ENCODE measurements at regions not wholly inside any gene's neighbourhood (a gene's known extent, or its start where the extent isn't known, plus 50 kb on each side); places are given as distances from the start of the nearest gene placed in this dataset.

DNA sequence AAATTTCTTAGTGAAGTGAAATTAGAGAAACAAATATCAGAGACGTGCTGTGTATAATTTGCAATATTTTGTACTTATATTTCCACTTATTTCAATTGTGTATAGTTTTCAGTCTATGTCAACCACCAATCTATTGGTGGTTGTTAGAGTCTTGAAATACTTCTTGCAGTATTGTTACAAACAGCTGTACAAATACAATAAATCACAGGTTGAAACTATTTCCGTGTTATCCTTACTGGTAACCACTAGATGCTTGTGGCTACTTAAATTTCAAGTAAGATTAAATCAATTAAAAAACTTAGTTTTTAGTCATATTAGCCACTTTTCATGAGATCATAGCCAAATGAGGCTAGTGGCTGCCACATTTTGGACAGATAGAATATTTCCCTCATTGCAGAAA is 520.5 kb downstream of the GBA3 start:
- H3K36me3 ChIP-seq (ENCODE audit: low read length), result no peaks in the 10 kb centered on the region
- H3K9ac ChIP-seq (ENCODE audit: low read length), result no peak overlapping the region
- TF ChIP-seq, protein P1, sequence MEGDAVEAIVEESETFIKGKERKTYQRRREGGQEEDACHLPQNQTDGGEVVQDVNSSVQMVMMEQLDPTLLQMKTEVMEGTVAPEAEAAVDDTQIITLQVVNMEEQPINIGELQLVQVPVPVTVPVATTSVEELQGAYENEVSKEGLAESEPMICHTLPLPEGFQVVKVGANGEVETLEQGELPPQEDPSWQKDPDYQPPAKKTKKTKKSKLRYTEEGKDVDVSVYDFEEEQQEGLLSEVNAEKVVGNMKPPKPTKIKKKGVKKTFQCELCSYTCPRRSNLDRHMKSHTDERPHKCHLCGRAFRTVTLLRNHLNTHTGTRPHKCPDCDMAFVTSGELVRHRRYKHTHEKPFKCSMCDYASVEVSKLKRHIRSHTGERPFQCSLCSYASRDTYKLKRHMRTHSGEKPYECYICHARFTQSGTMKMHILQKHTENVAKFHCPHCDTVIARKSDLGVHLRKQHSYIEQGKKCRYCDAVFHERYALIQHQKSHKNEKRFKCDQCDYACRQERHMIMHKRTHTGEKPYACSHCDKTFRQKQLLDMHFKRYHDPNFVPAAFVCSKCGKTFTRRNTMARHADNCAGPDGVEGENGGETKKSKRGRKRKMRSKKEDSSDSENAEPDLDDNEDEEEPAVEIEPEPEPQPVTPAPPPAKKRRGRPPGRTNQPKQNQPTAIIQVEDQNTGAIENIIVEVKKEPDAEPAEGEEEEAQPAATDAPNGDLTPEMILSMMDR (IDR thresholded peaks at IDR 0.05; ENCODE audit: insufficient read depth, low read length, poor library complexity, severe bottlenecking), result no peak
- no peak for TF ChIP-seq EZH2phosphoT487 (conservative IDR thresholded peaks at IDR 0.05; ENCODE audit: low read length)
- no peaks in the 10 kb centered on the region for H3K27me3 ChIP-seq (ENCODE audit: low read length)
- no peak overlapping the region for H3K4me2 ChIP-seq (ENCODE audit: low read depth, low read length, poor library complexity, severe bottlenecking)
- no peaks in the 10 kb centered on the region for H3F3A ChIP-seq (ENCODE audit: insufficient read depth)
- no peaks in the 10 kb centered on the region for H3K9me3 ChIP-seq (ENCODE audit: insufficient read depth, low read length)
- H2AFZ ChIP-seq (ENCODE audit: low read depth, low read length, severe bottlenecking), result no peak overlapping the region
- no peaks in the 10 kb centered on the region for H3K79me2 ChIP-seq (ENCODE audit: insufficient read depth, low read length)
- no peaks in the 10 kb centered on the region for H4K20me1 ChIP-seq (ENCODE audit: low read depth, low read length)
- H3K9me2 ChIP-seq (replicated peaks; ENCODE audit: insufficient read depth, low read length), result no peaks in the 10 kb centered on the region
- no peak overlapping the region for H3K27ac ChIP-seq (ENCODE audit: low read depth, low read length)
- no peak overlapping the region for H3K4me3 ChIP-seq (ENCODE audit: insufficient read depth, low read length, poor library complexity, severe bottlenecking)

DNA sequence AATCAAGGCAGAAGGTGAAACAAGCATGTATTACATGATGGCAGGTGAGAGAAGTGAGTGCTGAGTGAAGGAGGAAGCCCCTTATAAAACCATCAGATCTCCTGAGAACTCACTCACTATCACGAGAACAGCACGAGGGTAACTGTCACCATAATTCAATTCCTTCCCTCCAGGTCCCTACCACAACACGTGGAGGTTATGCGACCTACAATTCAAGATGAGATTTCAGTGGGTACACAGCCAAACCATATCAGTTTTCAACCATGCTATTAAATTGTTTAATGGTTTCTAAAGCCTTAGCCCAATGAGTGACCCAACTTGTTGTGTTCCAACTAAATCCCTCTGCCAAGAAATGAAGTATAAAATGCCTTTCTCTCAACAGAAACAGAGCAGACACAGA is 519.8 kb downstream of the GBA3 start:
- Histone ChIP-seq H3K4me2 (ENCODE audit: low read depth, low read length, poor library complexity, severe bottlenecking) (no peak overlapping the region), H3K9me3 (ENCODE audit: insufficient read depth, low read length) (no peaks in the 10 kb centered on the region), H3F3A (ENCODE audit: insufficient read depth) (no peaks in the 10 kb centered on the region), H3K79me2 (ENCODE audit: insufficient read depth, low read length) (no peaks in the 10 kb centered on the region), H3K27ac (ENCODE audit: low read depth, low read length) (no peak overlapping the region), H3K27me3 (ENCODE audit: low read length) (no peaks in the 10 kb centered on the region), H3K4me3 (ENCODE audit: insufficient read depth, low read length, poor library complexity, severe bottlenecking) (no peak overlapping the region), H3K9me2 (replicated peaks; ENCODE audit: insufficient read depth, low read length) (no peaks in the 10 kb centered on the region), H3K9ac (ENCODE audit: low read length) (no peak overlapping the region), H4K20me1 (ENCODE audit: low read depth, low read length) (no peaks in the 10 kb centered on the region), H3K36me3 (ENCODE audit: low read length) (no peaks in the 10 kb centered on the region), H2AFZ (ENCODE audit: low read depth, low read length, severe bottlenecking) (no peak overlapping the region)
- TF ChIP-seq, protein P1 (IDR thresholded peaks at IDR 0.05; ENCODE audit: insufficient read depth, low read length, poor library complexity, severe bottlenecking), result no peak
- TF ChIP-seq EZH2phosphoT487 (conservative IDR thresholded peaks at IDR 0.05; ENCODE audit: low read length), result no peak

DNA sequence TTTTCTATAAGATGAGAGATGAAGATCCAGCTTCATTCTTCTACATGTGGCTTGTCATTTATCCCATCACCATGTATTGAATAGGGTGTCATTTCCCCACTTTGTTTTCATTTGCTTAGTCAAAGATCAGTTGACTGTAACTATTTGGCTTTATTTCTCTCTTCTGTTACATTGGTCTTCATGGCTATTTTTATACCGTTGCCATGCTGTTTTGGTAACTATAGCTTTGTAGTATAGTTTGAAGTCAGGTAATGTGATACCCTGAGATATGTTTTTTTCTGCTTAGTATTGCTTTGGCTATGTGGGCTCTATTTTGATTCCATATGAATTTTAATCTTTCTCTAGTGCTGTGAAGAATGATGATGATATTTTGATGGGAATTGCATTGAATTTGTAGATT is 514.3 kb downstream of the GBA3 start:
- TF ChIP-seq, protein P1 (IDR thresholded peaks at IDR 0.05; ENCODE audit: insufficient read depth, low read length, poor library complexity, severe bottlenecking), result no peak
- TF ChIP-seq EZH2phosphoT487 (conservative IDR thresholded peaks at IDR 0.05; ENCODE audit: low read length), result no peak
- Histone ChIP-seq H2AFZ (ENCODE audit: low read depth, low read length, severe bottlenecking) (no peak overlapping the region), H3K9me3 (ENCODE audit: insufficient read depth, low read length) (no peaks in the 10 kb centered on the region; the same call in 1 of the 2 replicates), H3K9me2 (replicated peaks; ENCODE audit: insufficient read depth, low read length) (no peaks in the 10 kb centered on the region), H3K4me2 (ENCODE audit: low read depth, low read length, poor library complexity, severe bottlenecking) (no peak overlapping the region), H3K79me2 (ENCODE audit: insufficient read depth, low read length) (no peaks in the 10 kb centered on the region), H3F3A (ENCODE audit: insufficient read depth) (no peaks in the 10 kb centered on the region), H3K27ac (ENCODE audit: low read depth, low read length) (no peak overlapping the region), H3K27me3 (ENCODE audit: low read length) (no peaks in the 10 kb centered on the region), H3K9ac (ENCODE audit: low read length) (no peak overlapping the region), H3K36me3 (ENCODE audit: low read length) (no peaks in the 10 kb centered on the region), H3K4me3 (ENCODE audit: insufficient read depth, low read length, poor library complexity, severe bottlenecking) (no peak overlapping the region), H4K20me1 (ENCODE audit: low read depth, low read length) (no peaks in the 10 kb centered on the region)

All from SU-DHL-6 (cell line).